RCC 7860 (cell line): ENCODE measurements at regions not wholly inside any gene's neighbourhood (a gene's known extent, or its start where the extent isn't known, plus 50 kb on each side); places are given as distances from the start of the nearest gene placed in this dataset.

Source experiments
- DNase-seq: peaks from one replicate; pipeline ENCODE4 v3.0.0-alpha.2; 2015; ENCODE audit warnings: low spot score
- FAIRE-seq: peaks from 2 replicates; lab custom pipeline; 2012; peaks lifted over from hg19 to GRCh38; lab: Jason Lieb, UNC

DNA sequence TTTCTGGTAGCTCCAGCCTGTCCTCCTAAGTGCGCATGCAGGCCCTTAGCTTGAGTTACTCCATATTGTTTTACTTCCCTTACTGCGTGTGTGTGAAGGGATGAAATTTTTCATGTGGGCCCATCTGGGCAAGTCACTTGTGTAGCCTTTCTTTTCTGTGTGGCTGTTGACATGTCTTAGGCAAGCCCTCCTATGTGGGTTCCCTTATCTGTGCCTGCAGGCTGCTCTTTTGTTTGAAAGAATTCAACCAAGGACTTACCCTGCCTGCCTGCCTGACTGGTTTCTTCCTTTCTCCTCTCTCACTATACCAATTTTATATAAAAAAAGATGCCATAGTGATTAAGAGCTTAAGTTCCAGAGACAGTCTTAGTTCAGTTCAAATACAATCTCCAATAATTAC is 249.3 kb downstream of the ATG4C start:
- FAIRE-seq (no peak), DNase-seq (no peak)

DNA sequence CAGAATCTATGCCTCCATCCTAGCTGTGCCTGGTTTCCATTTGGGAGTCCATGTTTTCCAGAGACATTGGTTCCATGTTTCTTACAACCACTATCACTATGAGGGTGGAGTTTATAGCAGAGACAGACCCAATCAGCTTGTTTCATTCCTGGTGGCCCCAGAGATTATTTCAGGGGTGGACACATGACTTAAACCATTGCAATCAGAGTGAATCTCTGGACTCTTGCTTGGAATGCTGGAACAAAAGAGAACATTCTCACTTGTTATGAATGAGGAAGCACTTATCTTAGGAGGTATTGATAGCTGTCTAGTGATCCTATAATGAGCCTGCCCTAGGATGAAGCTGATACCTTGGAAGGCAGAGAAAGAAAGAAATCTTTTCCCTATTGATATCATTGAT is 250.3 kb downstream of the ATG4C start:
- FAIRE-seq = no peak
- DNase-seq = no peak

DNA sequence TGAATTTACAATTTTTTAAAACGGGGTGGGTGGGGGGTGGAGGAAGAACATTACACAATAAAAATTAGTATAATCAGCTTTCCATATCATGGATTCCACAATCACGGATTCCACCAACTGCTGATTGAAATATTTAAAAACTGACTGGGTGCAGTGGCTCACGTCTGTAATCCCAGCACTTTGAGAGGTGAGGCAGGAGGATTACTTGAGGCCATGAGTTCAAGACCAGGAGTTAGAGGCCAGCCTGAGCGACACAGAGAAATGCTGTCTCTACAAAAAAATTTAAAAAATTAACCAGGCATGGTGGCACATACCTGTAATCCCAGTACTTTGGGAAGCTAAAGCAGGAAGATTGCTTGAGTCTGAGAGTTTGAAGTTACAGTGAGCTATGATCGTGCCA is 254.7 kb downstream of the ATG4C start:
- no peak for FAIRE-seq
- DNase-seq = no peak

DNA sequence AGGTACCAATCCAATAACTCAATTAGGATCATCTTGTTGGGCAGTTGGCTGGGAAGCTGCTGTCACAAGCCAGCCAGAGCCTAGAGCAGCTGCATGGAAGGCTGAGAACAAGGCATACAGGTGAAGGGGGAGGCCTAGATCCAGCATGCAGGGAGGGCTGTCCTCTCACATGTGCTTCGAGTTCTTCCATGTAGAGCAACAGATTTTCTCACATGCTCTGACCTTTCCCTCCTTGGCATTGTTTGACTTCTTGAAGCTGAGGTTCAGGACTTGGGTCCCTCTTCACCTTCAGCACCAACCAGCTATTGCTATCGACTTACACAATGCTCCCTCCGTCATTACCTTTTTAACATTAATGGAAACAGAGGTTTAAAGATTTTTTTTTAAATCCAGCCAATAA is 257.7 kb downstream of the ATG4C start:
- FAIRE-seq (no peak), DNase-seq (no peak)

DNA sequence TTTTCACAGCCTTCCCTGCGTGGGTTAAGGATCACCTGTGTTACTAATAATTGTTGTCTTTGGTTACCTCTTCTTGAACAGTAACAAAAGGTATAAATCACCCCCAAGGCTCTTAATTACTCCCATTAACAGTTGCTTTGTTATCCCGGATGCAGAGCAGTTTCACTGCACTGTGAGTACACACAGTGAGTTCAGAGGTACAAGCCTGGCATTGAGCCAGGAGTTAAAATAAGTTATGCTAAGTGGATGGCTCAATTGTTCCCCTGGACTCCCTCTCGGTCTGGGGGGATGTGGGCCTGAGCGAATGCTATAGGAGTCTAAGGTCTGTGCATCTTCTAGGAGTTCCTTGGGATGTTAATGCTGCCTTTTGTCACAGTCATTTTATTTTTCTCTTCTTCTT is 258.3 kb downstream of the ATG4C start:
- DNase-seq (no peak), FAIRE-seq (no peak)

DNA sequence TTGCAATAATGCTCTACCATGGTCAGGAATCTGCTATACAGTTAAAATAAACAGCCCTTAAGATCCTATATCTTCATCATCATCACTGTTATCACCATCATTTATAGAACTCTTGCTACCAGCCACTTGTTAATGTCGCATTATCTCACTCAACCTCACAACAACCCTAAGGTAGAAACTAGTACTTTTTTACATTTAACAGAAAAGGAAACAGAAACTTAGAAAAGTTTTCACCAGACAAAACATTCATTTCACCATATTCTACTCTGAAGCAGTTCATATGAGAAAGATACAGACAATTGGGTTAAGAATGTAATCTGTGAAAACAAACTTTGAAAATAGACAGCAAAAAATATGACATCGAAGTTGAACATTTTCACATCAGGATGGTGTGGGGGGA is 262.6 kb downstream of the ATG4C start:
- no peak for DNase-seq

DNA sequence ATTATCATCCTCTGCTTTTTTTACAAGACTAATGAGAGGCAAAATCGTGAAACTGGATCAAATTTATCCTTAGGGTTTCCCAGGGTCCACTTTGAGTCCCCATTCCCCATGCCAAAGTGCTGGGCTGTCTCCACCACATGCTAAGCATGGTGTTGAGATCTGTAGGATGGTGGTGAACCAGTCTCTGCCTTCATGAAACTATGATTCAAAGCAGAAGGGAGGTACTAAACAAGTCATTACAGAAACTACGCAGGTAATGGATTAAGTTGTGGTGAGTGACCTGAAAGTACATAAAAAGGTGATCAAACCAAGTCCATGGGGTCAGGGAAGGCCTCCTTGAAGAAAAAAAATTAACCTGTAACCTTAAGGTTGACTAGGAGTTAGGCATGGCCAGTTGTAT is 265.2 kb downstream of the ATG4C start:
- DNase-seq (no peak), FAIRE-seq (no peak)

More for the DNA sequence above, 262.6 kb downstream of the ATG4C start:
- no peak for FAIRE-seq

DNA sequence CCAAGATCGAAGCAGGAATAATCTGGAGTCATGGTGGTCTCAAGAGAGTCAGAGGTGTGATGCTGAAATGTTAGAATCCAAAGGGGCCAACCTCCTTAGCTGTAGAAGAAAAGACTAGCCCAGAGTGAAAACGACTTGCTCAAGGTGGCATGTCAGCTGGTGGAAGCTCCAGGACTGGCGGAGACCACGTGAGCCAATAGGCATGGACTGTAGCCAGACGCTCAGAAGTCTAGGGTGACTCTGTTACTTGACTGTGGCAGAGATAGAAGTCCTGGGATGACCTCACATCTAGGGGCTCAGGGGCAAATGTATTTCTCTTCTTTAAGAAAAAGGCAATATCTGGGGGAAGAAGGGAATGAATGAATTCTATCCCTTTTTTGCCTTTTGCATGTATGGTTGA is 267.4 kb downstream of the ATG4C start:
- DNase-seq (no peak), FAIRE-seq (no peak)

DNA sequence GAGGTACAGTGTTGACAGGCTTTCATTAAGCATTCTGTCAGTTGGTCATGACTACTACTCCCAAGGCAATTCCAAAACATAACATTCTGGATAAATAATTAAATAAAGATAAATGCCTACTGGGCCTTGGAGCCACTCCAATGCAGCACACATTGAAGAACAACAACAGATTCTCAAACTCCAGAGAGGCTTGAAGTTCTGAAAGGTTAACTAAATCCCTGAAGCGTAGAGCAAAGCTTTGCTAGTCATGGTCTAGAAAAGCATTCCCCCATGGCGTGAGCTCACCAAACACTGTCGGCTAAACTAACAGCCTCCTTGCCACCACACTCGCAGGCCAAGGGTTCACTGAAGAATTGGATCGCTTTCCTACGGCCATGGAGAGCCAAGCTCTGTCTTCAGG is 268.0 kb downstream of the ATG4C start:
- FAIRE-seq = no peak

DNA sequence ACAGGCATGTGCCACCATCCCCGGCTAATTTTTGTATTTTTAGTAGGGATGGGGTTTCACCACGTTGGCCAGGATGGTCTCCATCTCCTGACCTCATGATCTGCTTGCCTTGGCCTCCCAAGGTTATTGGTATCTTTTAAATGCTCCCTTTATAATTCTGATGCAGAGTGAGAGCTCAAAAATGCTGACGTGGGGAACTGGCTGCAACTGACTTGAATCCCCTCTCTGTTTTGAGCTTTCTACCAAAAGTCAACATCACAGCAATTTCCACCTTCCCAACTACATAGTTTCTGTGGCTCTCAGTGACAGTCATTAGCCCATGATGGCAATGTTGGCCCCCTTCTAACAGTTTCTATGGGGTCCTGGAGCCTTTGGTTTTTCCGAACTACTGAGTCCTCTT is 268.2 kb upstream of the FOXD3 start:
- DNase-seq (no peak), FAIRE-seq (no peak)

More for the DNA sequence above, 268.0 kb downstream of the ATG4C start:
- no peak for DNase-seq

DNA sequence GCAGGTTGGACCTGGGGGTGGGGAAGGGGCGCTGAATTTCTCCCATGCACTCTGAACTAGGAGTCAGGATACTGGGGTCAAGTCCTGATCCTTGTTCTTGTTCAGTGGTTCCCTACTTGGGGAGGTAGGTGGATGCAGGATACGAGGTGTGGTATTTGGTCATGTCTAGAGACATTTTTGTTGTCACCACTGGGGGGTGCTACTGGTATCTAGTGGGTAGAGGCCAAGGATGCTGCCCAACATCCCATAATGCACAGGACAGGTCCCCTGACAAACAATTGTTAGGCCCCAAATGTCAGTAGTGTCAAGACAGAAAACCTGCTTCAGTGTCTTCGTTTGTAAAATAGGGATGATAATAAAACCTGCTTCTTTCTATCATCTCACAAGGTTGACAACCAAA is 259.0 kb upstream of the FOXD3 start:
- no peak for FAIRE-seq

DNA sequence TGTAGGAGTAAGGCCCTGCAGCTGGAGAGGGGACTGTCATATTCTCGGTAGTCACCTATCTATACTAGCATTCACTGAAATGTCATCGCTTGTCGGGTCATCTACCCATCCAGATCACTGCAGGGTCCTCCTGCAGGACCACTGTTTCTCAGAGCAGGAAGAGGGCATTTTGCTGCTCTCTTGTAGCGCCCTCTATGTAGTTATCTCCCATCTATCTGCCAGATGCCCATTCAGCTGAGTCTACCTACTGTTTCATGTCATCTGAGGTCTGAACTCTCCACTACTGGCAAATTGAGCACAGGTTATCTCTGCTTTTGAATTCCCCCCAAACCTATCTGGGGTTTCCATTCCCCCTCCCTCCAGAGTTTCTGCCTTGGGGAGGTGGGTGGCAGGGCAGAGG is 258.2 kb upstream of the FOXD3 start:
- DNase-seq (no peak), FAIRE-seq (no peak)

More for the DNA sequence above, 259.0 kb upstream of the FOXD3 start:
- DNase-seq = no peak

DNA sequence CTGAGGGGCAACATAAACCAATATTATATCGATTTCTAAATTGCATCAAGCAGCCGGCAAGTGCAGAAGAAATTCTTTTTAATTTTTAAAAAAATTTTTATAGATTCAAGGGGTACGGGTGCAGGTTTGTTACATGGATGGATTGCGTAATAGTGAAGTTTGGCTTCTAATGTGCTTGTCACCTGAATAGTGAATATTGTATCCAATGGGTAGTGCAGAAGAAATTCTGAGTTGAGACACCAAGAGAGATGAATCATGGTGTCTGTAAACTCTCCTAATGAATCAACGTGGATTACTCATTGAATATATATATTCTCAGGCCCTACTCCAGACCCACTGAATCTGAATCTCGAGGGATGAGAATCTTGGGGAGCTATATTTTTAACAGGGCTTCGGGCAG is 253.7 kb upstream of the FOXD3 start:
- FAIRE-seq (no peak), DNase-seq (no peak)

DNA sequence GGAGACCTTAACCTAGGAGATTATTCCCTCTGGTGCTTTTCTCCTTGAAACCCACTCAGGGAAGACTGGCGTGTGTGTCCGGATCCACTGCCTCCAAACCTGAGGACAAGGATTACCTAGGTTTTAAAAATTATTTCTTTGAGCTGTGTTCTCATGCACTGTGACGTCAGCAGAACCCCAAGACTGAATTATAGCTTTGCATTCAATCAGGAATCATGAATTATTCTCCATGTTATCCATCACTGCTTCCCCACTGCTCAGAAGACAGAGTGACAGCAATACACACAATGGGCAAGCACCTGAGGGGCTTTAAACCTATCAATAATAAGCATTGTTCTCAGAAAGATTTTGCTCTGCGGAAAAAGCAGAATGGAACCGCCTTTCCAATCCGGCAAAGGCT is 253.2 kb upstream of the FOXD3 start:
- no peak for DNase-seq

DNA sequence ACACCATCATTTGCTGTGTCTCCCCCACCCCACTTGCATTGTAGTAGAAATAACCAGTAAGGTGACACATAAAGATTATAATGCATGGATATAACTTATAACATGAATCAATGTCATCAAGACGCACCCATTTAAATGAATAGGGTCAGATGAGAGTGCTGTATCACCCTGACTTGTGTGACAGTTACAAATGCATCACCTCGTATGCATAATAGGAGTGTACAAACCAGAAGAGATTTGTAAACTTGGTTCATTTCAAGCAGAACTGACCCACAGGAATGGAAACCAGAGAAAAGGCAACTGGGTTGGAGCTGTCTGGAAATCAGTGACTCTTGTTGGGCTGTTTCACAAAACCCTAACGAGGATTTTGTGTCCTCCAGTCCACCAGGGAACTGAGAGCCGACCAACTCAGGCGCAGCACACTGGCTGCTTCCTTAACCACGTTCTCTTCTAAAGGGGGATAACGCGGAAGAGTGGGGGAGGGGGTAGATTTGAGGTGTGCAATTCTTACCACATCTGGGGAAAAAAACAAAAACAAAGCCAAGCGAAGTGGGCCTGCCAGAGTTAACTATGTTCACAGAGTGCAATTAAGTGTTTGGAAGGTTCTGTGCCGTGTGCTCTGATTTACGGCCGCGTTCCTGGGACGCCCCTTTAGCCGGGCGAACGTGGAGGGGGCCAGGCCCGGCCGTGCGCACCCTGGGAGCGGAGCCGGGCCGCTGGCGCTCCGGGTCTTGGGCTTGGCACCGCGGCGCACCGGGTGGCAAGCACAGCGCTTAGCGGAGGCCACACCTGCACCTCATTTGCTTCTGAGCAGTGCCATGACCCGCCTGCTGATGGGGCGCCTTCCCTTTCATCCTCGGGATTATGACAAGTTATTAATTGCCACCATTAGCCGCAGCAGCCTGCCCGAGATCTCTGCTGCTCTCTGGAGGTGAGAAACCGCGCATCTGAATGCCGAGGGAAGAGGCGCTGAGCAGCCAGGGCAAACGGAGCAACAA is 248.8 kb upstream of the FOXD3 start:
- no peak for DNase-seq
- no peak for FAIRE-seq

More for the DNA sequence above, 253.2 kb upstream of the FOXD3 start:
- FAIRE-seq = no peak

DNA sequence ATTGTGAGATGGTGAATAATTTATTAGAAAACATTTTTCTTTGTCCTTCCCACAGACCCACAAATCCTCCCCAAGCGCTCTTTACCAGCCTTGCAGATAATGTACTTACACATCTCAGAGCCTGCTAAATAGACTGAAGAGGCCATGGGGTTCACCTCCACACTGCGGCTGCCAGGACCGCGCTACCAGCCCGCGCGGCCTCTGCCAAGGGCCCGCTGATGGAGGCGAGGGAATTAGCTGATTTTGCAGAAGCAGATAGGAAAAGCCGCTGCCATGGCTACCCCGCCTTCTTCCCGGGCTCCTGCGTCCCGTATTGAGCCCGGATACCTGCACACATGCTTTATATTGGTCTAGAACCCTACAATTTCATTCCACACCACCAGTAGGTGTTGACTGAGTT is 248.0 kb upstream of the FOXD3 start:
- DNase-seq (no peak), FAIRE-seq (no peak)

DNA sequence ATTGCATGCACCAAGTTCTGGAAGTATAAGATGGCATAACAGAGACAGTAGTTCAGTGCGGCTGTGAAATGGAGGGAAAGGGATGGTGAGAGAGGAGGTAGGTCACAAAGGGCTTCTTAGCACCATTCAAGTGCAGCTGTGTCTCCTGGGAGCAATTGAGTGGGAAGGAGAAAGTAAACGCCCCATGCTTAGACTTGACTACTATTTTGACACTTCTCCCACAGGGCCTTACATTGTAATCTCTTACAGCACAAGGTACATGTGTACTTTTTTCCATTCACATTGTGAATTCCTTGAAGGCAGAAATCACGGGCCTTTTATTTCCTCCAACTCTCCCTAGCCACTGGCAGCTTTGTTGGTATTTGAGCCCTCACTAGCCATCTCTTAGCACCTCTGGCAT is 239.6 kb upstream of the FOXD3 start:
- FAIRE-seq = no peak
- DNase-seq = no peak

DNA sequence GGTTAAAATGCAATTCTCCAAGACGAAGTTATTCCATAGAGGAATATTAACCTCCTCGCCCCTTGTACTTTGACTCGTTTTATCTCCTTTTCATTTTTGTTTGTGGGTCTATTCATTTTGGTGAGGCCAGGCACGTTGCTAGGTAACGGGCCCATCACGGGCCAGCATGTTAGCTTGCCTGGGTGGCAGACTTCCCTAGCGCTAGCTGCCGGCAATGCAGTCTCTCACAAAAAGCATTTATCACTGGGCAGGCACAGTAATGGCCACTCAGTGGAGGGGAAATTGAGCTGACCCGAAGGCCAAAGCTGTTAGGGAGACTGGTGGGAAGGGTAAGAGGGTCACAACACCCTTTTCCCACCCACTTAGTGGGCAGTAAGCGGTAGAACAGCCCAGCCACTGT is 234.4 kb upstream of the FOXD3 start:
- DNase-seq = no peak
- FAIRE-seq = no peak

DNA sequence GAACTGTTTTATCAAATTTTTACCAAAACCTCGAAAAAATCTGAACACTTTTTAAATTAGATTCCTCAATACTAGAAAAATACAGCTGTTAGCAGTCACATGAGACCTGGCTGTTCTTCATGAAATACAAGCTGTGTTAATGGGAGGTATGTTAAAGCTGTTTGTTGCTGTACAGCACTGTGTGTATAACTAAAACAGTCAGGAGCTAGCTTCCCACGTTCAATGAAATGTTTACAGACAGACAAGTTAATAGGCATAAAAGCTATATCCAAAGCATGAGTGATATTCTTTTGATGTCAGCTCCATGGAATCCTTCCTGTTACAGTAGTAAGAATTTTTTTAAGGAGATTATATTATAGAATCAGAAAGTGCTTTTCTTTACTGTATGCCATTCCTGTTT is 223.2 kb upstream of the FOXD3 start:
- DNase-seq (no peak), FAIRE-seq (no peak)

DNA sequence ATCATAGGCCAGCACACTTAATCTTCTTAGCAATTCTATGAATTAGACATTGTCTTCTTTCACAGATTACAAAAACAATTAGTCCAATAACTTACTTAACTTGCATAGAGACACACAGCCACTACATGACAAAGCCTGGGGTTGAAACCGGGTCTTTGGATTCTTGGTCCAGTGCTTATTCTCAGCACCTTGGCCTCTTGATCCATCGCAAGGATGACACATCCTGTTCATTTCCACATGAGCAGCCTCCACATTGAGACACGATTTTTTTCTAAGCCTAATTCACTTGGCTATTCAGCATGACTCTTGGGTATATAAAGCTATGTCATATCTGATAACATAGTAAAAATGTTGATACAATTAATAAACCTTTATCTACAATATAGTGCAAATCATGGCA is 221.0 kb upstream of the FOXD3 start:
- no peak for DNase-seq
- FAIRE-seq = no peak

DNA sequence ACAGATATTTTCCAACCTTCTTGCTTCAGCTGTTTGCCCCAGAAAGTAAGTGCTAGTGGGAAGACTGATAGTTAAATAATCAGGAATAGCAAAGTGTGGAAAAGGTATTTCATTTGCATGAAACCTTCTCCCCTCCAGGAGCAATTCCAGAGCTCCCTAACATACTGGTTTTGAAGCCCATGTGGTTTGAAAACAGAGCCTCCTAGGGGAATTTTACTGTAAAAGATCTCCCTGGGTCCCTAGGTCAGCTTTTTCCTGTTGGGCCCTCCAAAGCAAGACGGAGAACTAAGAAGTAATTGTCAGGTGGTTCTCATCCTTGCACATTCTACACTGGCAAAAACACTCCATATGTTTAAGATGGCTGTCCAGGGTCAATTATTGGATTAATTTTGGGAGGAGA is 218.7 kb upstream of the FOXD3 start:
- FAIRE-seq = no peak

DNA sequence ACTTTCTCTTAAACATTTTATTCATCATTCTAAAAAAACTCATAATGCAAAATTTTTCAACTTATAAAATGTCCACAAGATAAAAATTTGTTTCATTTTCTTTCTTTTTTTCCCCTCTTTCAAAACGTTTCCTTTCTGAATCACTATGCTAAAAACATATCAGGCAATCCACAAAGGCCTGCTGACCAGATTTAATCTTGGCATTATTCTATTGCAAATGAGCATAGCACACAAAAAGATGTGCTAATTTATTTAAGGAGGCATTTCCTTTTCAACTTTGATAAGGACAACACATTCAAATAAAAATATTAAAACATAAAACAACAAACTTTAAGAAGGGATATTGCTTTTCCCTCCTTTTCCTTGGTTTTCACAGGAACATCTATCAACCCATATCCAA is 215.3 kb upstream of the FOXD3 start:
- DNase-seq (no peak), FAIRE-seq (no peak)

More for the DNA sequence above, 218.7 kb upstream of the FOXD3 start:
- DNase-seq = no peak

DNA sequence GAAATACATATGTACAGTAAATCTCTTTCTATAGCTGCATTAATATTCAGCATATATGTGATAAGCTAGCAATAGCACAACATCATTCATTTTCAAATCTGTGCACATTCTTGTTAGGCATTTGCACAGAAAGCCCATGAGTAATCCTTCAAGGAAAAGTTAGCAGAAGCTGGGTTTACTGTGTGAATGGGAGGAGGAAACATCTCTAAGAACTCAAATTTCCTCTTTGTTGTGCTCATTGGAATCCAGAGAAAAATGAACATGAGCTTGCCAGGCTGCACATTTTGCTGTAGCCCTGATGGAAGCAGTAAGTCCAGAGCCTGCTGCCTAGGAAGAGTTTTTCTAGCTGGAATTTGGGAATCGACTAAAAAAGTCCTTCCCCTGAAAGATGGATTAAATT is 214.2 kb upstream of the FOXD3 start:
- no peak for DNase-seq
- FAIRE-seq = no peak
